Globus pallidus (tissue), 1 donor: ENCODE measurements at regions not wholly inside any gene's neighbourhood (a gene's known extent, or its start where the extent isn't known, plus 50 kb on each side); places are given as distances from the start of the nearest gene placed in this dataset.
A peak's percentile ranks its signal among the peaks of the same experiment; 100 is the strongest.
"Not testable (repeated sequence)": the region's sequence is repeated elsewhere in the genome, so short reads cannot be mapped to it uniquely, and the experiment has no call there.

ENCODE experiments used
- DNase-seq: peaks from one replicate; pipeline ENCODE4 v3.0.0-alpha.2; 2015; ENCODE audit warnings: low spot score

DNA sequence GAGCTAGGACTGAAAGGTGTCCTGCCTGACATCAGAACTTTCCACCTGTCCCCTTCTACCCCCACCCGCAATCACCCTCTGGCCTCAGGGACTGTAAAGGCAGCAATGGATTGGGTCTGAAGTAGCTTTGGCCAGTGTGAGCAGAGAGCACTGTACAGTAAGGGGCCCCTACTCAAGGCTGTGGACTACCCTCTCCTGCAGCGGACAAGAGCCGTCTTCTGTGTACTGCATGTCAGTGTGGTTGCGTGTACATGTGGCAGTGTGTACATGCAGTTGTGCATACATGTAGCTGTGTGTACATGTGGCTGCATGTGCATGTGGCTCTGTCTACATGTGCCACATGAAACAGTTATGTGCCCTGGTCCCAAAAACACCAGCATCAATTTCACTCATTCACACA, 205.9 kb upstream of the LINGO1 start:
- no peak for DNase-seq

DNA sequence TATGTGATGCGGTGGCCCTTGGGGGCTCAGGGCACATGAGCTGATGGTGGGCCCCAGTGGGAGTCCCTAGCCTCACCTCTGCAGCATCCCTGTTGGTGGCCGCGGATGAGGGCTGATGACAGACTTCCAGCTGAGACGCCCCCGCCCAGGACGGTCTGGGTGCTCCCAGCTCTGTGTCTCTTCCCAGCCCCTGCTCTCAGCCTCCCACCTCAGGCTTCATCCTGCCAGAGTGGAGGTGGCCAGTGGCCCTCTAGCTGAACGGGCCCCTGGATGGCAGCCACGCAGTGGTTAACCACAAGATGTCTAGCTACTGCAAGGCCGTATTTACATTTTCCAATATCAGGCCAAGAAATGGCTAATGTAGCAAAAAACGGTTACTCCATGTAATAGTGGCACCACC, 205.3 kb upstream of the LINGO1 start:
- DNase-seq: no peak

DNA sequence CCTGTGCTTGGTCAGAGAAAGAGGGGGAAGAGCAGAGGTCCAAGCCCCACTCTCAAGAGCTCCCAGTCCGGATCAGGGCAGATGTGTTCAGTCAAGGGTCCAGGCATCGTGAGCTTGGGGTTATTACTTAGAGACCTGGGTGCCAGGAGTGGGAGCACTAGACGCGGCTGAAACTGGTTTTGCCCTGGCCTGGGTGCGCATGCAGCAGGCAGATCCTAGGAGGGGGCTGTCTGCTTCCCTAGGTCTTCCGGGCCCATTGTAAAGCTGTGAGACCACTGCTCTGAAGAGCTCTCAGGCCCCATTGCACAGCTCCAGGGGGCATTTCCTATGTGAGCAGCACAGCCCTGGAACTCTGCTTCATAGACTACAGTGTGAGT, 204.9 kb upstream of the LINGO1 start:
- no peak for DNase-seq

DNA sequence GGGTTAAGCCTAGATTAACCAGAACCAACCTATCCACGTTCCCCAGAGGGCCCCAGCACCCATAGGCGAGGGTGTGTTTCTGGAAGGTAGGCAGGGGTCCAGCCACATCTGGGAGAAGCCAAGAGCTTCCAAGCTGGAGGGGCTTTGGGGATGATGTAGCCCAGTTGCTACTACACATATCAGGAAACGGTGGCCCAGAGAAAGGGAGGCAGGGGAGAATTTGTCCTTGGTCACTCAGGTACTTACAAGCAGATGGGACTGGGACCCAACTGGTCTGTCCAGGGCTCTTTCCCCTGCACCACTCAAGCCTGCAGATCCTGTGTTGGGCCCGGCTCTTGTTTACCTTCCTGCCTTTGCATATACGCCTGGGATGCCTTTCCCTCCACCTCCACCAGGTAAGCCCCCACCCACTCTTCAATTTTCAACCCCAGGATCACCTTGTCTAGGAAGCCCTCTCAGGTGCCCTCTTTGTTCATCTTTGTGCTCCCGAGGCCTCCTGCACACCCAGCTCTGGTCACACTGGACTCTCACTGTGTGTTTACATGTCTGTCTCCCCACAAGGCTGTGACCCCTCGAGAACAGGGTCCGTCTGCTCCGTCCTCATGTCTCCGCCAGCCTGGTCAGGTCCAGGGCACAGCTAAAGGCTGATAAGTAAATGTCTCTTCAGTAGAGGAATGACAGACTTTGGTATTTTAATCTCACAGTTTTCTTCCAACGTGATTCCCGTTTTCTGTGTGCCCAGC, 204.4 kb upstream of the LINGO1 start:
- no peak for DNase-seq

DNA sequence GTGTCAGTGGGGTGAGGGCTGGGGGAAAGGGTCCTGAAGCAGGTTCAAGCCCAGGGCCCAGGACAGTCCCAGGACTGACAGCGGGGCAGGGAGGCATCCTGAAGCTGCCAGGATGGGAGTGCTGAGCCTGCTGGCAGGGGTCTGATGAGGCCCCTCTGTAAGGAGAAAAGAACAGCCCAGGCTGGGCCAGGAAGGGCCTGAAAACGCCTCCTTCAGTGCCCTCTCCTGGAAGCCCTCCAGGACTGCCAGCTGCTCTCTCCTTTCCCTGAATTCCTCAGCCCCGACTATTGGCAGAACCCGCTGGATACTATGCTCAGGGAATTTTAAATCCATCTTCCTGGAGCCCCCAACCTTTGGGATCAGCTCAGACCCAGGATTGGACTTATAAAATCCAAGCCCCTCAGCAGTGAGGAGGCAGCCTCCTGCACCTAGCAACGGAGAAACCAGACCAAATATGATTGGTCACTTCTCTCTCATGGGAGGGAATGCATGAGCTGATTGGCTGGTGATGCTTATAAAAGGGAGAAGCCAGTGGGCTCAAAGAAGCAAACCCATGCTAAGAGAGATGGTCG, 203.5 kb upstream of the LINGO1 start:
- no peak for DNase-seq

DNA sequence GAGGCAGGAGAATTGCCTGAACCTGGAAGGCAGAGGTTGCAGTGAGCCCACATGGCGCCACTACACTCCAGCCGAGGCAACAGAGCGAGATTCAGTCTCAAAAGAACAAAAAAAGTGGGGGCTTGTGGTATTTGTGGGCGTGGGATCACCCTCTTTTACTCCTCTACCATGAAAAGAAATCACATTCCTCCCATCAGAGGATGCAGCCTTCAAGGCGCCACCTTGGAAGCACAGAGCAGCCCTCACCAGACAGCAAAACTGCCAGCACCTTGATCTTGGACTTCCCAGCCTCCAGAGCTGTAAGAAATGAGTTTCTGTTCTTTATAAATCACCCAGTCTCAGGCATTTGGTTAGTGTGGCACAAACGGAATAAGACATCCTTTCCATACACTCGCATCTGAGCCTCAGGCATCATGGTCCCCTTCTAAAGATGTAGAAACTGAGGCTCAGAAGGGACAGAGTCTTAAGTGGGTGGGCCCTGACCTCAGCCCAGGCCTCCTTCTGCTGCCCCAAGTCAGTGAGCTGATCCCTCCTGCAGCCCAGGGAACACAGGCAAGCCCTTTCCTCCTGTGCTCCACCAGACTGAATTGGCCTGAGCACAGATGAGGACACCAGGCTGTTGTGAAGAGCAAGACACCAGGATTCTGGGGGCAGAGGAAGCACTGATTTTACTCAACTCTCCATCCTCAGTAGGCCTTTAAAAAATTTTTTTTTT, 201.7 kb upstream of the LINGO1 start:
- no peak for DNase-seq

DNA sequence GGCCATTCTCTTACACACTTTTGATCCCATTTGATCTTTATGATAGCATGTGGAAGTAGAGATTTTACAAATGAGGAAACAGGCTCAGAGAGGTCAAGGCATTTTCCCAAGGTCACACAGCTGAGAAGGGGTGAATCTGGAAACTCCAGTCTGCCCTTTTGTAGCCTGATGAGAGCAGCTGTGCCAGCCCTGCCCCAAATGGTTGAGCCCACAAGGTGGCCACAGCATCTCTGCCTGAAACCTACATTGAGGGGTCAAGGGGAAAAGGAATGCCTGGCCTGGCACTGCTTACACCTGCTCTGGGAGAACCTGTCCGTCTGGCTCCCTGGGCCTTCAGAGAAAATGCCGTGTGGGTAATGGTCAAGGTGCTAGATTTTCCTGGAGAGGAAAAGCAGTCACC, 200.2 kb upstream of the LINGO1 start:
- DNase-seq: no peak

DNA sequence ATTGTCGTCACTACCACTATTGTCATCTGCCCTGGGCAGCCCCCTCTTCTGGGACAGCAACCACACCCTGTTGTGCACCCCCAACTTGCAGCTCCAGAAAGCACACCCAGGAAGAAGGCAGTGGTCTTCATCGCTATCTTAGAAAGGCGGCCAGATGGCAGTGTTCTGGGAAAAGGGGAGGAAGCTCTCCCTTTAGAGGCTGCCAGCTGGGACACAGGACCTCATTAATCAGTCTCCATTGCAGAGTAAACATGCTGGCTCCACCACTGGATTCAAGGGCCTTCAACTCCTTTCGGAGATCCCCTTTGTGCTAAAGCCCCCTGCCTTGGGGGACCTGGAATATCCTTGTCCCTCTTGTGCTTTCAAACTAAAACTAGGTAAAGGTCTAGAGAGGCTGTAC, 199.3 kb upstream of the LINGO1 start:
- DNase-seq: no peak

DNA sequence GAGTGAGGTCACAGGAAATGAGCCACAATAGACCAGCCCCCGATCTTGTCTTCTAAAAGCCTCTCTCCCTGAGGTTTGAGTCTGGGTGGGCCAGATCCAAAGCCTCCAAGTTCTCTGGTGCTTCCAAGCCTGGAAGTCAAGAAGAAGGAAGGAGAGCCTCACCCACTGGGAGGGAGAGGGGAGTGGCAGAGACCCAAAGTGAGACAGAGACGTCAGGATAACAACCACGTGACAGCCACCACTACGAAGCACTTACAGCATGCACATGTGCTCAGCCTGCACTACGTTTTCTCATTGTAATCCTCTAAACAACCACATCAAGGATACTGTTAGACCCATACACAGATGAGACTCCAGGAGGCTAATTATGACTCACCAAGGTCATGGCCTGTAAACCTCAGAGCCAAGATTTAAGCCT, 197.3 kb upstream of the LINGO1 start:
- no peak for DNase-seq

DNA sequence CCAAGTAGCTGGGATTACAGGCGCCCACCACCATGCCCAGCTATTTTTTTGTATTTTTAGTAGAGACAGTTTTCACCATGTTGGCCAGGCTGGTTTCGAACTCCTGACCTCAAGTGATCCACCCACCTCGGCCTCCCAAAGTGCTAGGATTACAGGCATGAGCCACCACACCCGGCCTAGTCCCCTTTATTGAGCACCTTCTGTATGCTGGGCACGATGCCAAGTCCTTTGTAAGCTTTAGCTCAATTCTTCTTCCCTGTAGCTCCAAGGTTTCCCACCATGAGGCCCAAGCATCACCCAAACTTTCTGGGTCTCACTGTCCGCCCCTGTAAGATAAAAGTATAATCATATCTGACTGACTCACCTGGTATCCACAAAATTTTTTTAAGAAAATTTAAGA, 196.6 kb upstream of the LINGO1 start:
- DNase-seq: not testable (repeated sequence)

DNA sequence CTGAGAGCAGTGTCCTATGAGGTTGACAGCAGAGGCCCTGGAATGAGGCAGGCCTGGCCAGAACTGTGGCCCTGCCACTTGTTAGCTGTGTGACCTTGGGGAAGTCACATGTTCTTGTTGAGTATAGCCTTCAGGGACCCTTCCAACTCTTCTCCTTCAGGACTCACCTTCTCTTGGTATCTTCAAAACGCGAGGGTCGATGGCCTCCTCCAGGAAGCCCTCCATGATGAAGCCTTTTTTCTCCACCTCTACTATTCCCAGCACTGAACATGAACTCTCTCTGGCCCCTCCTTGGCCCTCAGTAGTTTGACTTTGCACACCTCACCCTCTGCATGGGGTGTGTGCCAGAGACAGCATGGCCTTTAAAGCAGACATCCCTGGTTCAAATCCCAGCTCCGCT, 195.1 kb upstream of the LINGO1 start:
- no peak for DNase-seq

DNA sequence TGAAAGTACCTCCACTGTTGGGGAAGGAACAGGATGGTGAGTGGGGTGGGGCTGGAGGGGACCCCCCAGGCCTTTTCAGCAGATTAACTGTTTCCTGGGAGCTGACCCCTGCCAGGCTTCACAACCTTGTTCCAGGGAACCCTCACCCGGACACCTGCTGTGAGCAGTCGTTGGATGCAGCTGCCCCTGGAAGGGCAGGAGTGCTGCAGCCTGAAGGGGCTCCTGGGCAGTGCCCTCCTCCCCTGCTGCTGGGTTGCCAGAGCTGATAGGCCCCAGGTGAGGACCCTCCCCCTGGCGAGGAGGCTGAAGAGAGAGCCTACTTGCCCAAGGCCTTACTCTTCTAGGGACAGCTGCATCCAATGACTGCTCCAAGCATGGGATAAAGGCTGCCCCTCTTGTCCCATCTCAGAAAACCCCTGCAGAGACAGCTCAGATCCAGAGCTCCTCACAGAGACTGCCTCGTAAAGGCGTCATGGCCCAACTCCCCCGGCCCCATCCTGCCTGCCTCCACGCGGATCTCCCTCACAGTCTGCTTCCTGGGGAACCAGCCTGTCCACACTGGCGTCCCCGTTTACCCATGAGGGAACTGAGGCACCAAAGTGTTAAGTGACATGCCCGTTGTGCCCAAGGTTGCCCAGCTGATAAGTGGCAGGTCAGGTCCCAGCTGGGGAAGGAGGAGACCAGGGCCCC, 193.4 kb upstream of the LINGO1 start:
- DNase-seq: no peak

DNA sequence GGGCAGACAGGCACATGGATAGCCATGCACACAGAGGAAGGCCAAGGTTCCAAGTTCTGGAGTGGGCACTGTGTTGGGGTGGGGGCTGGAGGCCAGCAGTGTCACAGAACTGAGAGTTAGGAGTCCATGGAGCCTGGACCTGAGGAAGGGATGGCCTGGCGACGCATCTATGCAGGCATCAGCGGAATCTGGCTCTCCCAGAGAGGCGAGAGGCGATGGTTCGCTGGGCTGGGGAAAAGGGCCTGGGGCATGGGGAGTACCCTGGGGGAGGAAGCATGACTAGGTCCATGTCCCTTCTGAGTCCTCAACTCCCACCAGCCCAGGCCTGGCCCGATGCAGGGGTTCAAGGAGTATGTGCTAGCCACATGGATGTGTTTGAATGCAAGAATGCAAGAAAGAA, 192.8 kb upstream of the LINGO1 start:
- no peak for DNase-seq

DNA sequence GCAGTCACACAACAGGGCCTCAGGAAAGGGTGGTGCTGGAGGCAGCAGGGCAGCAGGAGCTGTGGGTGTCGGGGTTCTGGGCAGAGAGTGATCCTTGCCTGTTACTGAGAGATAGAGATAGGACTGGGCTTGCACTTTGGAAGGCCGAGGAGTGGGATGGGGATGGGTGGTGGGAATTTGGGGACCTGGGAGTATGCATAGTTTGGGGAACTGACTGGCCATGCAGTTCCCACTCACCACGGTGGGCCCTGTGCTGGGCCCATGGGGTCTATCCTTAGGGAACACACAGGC, 192.5 kb upstream of the LINGO1 start:
- no peak for DNase-seq

DNA sequence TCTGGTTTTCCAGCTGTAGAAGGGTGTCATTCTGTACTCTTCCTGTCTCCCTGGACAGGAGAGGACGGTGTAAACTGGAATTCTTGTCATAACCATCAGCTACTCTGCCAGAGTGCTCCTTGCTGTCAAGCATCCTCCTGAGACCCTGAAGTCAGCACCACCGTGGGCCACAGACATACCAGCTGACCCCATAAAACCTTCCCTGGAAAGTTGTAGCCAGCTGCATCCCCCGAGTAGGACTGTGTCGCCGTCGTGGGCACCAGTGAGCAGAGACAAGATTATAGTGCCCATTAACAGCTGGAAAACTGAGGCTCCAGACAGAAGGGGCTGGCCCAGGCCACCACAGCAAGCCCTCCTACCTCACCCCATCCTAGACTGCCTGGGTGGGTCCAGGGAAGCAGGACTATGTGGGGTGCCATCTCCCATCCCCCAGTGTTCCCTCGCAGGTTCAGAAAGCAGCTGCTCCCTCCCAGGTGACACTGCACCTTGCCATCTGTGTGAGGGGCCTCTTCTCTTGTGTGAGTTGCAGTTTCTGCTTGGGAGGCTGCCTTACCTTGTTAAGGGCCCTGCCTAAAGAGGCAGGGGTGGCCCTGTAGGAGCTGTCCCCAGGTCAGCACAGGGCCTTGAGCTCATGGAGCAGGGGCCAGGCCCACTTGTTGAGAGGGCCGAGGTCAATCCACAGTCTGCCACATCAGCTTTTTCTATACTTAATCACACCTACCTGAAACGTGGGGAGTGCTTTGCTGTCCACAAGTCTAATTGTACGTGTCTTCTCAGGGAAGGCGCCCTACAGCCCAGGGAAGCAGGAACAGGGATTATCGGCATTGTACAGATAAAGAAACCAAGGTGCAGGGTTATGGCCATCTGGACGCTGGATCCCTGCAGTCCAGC, 191.9 kb upstream of the LINGO1 start:
- DNase-seq: no peak

DNA sequence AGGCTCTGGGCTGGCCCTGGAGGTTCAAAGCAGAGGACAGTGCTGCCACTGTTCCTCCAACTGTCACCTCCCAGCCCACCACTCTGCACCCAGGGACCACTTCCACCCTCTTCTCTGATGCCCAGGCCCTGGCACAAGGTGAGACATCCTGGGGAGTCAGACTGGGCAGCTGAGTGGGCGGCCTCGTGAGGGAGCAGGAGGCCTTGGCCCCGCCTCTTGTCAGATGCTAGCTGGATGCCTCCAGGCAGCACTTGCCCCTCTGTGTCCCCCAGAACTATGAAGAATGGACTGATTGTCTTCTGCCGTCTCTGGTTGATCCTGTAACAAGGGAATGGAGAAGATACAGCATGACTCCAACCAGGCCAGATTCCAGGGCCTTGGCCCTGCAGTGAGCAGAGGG, 191.0 kb upstream of the LINGO1 start:
- no peak for DNase-seq

DNA sequence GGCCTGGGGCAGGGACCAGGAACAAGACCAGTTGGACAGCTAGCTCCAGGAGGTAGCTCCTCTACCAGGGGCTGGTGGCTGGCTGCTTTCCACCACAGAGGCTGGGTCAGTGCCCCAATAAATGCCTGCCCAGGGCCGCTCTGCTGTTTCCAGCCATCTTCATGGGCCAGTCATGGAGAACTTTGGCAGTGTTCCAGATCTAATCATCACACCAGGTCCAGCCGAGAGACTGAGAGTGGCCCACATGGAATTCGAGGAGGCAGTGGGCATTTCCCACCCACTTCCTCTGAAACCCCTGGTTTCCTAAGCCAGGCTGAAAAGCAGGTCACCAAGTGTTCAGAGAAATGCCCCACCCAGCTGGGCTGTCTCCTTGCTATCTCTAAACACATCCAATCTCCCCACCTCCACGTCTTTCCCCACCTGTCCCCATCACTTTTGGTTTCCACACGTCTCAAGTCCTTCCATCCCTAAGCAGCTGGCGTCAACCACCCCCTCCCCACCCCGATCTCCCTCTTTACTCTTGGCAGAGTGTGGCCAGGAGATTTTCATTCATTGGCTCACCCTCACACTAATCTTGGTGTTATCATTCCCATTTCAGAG, 190.0 kb upstream of the LINGO1 start:
- DNase-seq: no peak

DNA sequence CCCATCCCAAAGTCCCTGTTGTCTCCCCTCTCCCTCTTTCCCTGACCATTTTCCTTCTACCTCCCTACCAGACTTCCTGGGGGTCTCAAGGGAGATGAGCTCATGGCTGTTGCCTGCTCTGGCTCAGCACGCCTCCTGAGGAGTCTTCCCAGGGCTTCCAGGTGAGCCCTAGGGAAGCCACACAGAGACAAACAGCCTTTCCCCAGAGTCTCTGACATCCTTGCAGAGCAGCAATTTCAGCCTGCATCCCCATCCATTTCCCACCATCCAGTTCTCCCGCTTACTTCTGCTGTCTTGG, 189.2 kb upstream of the LINGO1 start:
- DNase-seq: no peak

DNA sequence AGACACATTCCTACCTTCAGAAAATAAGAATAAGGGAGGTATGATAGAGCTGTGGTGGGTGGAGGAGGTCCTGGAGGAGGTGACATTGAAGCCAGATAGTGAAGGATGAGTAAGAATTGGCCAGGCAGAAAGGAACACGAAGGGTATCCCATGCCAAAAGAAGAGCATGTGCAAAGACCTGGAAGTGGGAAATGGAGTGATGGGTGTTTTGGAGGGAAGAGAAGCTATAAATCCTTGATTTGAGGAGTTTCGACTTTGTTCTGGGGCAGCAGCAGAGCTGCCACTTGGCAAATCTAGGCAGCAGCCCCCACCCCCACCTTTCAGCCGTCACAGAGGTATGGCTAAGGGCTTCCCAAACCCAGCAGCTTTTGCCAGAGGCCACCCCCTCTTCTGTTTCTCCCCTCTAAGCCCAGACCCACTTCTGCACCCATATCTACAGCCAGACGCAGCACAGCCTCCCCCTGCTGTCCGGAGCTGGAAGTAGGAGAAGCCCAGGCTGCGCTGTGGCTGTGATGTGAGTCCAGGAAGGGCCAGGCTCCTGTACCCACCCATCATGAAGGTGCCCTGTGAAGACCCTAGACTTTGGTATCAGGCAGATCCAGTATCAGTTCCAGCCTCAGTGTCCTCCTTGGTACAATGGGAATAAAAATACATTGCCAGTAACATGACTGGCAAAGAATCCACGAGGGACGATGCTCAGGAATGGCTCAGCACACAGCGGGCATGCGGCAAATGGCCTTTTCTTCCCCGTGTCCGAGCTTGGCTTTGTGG, 188.7 kb upstream of the LINGO1 start:
- peak; percentile 62 for DNase-seq

DNA sequence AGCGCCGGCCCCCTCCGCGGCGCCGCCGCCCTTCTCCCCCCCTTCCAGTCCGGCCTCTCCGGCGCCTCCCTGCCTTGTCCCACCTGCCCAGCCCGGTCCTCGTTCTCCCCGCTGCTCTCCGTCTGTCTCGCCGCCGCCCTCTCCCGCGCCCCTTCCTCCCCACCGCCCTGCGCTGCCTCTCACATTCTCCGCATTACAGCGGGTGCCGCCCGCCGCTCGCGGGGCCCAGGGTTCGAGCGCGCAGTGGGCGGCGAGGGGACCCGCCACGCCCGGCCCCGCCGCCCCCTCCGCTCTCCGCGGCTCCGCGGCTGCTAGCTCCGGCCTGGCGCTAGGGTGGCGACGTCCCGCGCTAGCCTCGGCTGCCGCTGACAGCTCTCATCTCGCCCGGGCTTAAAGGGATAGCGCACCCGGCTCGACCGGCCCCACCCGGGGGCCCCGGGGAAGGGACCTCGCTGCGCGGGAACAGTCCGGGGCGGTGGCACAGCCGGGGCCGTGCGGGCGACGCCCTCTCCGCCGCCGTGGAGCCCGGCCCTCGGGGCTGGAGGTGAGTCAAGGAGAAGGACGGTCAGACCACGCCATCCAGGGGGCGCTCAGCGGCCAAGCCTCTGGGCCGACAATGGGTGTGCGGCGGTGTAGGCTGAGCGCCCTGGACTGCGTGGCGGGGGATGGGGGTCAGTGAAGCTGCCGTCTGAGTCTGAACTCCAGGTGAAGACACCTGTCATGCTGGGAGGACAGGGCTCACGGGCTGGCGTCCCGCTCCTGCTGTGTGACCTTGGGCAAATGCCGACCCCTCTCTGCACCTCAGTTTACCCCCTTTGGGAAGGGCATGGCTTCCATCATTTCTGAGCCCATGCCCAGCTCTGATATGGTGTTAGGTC, 187.4 kb upstream of the LINGO1 start:
- DNase-seq: no peak
